Suprapubic skin (tissue), 3 donors: ENCODE measurements at regions not wholly inside any gene's neighbourhood (a gene's known extent, or its start where the extent isn't known, plus 50 kb on each side); places are given as distances from the start of the nearest gene placed in this dataset.

Source experiments
- POLR2A ChIP-seq, 2 donors: fragments of 450-650 bp; IDR thresholded peaks; one replicate each; pipeline ENCODE4 v1.6.1; 2017; ENCODE audit warnings: antibody characterized with exemption in 2 of 2, mild to moderate bottlenecking in 2 of 2, moderate library complexity in 2 of 2
- TF ChIP-seq, protein P1 (sequence below), 2 donors: fragments of 200-600 bp in 1 of 2; fragments of 450-650 bp in 1 of 2; sonication (generic) in 1 of 2; IDR thresholded peaks; one replicate each; pipeline ENCODE4 v1.5.1; 2016 to 2019; ENCODE audit warnings: antibody characterized with exemption in 2 of 2, mild to moderate bottlenecking in 1 of 2, moderate library complexity in 1 of 2

DNA sequence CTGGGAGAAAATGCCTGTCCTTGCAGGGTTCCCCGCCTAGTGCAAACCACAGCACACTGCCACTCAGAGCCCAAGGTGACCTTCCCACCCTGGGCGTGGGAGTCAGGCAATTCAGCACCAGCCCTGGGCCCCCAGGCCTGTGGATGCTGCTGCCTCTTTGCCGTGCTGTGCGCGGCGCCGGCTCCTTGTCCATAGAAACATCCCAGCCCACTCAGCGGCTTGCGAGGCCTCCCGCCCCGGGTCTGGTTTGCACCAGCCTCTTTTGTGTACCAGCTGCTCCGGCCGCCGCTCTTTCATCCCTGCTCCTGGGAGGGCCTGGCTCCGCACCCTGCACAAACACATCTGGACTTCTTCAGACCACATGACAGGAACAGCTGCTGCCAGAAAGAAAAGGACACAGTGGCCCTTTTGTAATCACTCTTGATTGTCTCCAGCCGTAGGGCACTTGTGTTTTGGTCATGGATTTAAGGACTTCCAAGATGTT lies 75.4 kb upstream of the SDK2 start:
- no peak for TF ChIP-seq POLR2A (IDR thresholded peaks at IDR 0.05)
- TF ChIP-seq, protein P1, sequence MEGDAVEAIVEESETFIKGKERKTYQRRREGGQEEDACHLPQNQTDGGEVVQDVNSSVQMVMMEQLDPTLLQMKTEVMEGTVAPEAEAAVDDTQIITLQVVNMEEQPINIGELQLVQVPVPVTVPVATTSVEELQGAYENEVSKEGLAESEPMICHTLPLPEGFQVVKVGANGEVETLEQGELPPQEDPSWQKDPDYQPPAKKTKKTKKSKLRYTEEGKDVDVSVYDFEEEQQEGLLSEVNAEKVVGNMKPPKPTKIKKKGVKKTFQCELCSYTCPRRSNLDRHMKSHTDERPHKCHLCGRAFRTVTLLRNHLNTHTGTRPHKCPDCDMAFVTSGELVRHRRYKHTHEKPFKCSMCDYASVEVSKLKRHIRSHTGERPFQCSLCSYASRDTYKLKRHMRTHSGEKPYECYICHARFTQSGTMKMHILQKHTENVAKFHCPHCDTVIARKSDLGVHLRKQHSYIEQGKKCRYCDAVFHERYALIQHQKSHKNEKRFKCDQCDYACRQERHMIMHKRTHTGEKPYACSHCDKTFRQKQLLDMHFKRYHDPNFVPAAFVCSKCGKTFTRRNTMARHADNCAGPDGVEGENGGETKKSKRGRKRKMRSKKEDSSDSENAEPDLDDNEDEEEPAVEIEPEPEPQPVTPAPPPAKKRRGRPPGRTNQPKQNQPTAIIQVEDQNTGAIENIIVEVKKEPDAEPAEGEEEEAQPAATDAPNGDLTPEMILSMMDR (IDR thresholded peaks at IDR 0.05), result no peak
